GM12878 (cell line): ENCODE measurements at regions not wholly inside any gene's neighbourhood (a gene's known extent, or its start where the extent isn't known, plus 50 kb on each side); places are given as distances from the start of the nearest gene placed in this dataset.

Source experiments
- ATAC-seq: fragments of 200-7000 bp; cut with Tn5 transposase; 3 replicates; pipeline ENCODE4 v1.9.1; 2020; ENCODE audit warnings: mild to moderate bottlenecking, moderate library complexity
- BruUV-seq: library from RNA; stranded (reverse); fragments of 400-500 nt; replicated peaks from 2 replicates; lab custom pipeline; 2021; lab: Mats Ljungman, UMichigan
- CTCF ChIA-PET: fragments of 300-600 bp; sonication (Branson Sonifier 250); formaldehyde crosslinking; extraction: SDS; loops from one replicate; lab custom pipeline; 2021; ENCODE audit warnings: inconsistent platforms; lab: Yijun Ruan, JAX
- POLR2A ChIA-PET: fragments of 350-600 bp; formaldehyde crosslinking; extraction: SDS; loops from one replicate; lab custom pipeline; 2021; ENCODE audit warnings: inconsistent platforms; lab: Charles Lee
- RAD21 ChIA-PET: fragments of 300-600 bp; sonication (Branson Sonifier 250); formaldehyde crosslinking; loops from one replicate; lab custom pipeline; 2023; ENCODE audit warnings: antibody characterized with exemption; ENCODE audit not compliant: unreplicated experiment; lab: Charles Lee
- SMC1A ChIA-PET: fragments of 300-600 bp; sonication (Branson Sonifier 250); formaldehyde crosslinking; loops from one replicate; lab custom pipeline; 2023; ENCODE audit not compliant: unreplicated experiment, uncharacterized antibody; lab: Charles Lee
- DNase-seq: peaks from one replicate; pipeline ENCODE4 v3.0.0-alpha.2; 2011; ENCODE audit warnings: low read depth, low spot score
- FAIRE-seq: peaks from 3 replicates; lab custom pipeline; 2011; peaks lifted over from hg19 to GRCh38; lab: Jason Lieb, UNC
- H2AFZ ChIP-seq: 2 replicates; pipeline ENCODE4 v1.6.0; 2011; ENCODE audit warnings: low read depth, low read length, control low read depth; ENCODE audit not compliant: control insufficient read depth
- H3K27ac ChIP-seq: 2 replicates; pipeline ENCODE4 v1.5.1; 2011; ENCODE audit warnings: control low read depth; ENCODE audit not compliant: control insufficient read depth, insufficient read depth
- H3K27me3 ChIP-seq, 2 experiments: replicated peaks in 1 of 2; 2 replicates each; pipeline versions ENCODE4 v1.6.0 to v1.6.1; 2011; ENCODE audit warnings: low read length in 1 of 2; ENCODE audit not compliant: control insufficient read depth in 2 of 2, insufficient read depth in 2 of 2
- H3K36me3 ChIP-seq, 2 experiments: 2 replicates each; pipeline ENCODE4 v1.5.1; 2011; ENCODE audit warnings: low read length in 1 of 2; ENCODE audit not compliant: control insufficient read depth in 2 of 2, insufficient read depth in 2 of 2
- H3K4me1 ChIP-seq: 2 replicates; pipeline ENCODE4 v1.6.1; 2011; ENCODE audit warnings: mild to moderate bottlenecking, low read length, moderate library complexity, mixed read lengths; ENCODE audit not compliant: control insufficient read depth, insufficient read depth
- H3K4me2 ChIP-seq: 2 replicates; pipeline ENCODE4 v1.6.0; 2011; ENCODE audit warnings: control low read depth; ENCODE audit not compliant: control insufficient read depth, insufficient read depth
- H3K4me3 ChIP-seq: fragments of 200-600 bp; sonication (generic); 2 replicates; pipeline ENCODE4 v1.5.1; 2016
- H3K79me2 ChIP-seq: 2 replicates; pipeline ENCODE4 v1.6.0; 2011; ENCODE audit warnings: low read length; ENCODE audit not compliant: control insufficient read depth, insufficient read depth
- H3K9ac ChIP-seq: 2 replicates; pipeline ENCODE4 v1.8.0; 2011; ENCODE audit warnings: low read length, control low read depth, mixed read lengths; ENCODE audit not compliant: control insufficient read depth, insufficient read depth
- H3K9me3 ChIP-seq: replicated peaks from 3 replicates; pipeline ENCODE4 v1.5.1; 2011; ENCODE audit warnings: mild to moderate bottlenecking, low read length; ENCODE audit not compliant: control insufficient read depth, insufficient read depth
- H4K20me1 ChIP-seq: 2 replicates; pipeline ENCODE4 v1.6.0; 2011; ENCODE audit not compliant: control insufficient read depth, insufficient read depth
- ASH2L ChIP-seq: fragments of 300-600, 200-600 bp; sonication (generic); IDR thresholded peaks from 2 replicates; pipeline ENCODE4 v1.6.1; 2017; ENCODE audit warnings: low read depth, mild to moderate bottlenecking, borderline replicate concordance
- CHD1 ChIP-seq: IDR thresholded peaks from 2 replicates; pipeline ENCODE4 v1.6.1; 2012; ENCODE audit warnings: low read depth, low read length, improper control_type of control experiment
- HCFC1 ChIP-seq: fragments of 150-350 bp; IDR thresholded peaks from 2 replicates; pipeline ENCODE4 v1.6.1; 2014; ENCODE audit warnings: low read length
- HDAC2 ChIP-seq: fragments of 200-600 bp; sonication (generic); IDR thresholded peaks from 2 replicates; pipeline ENCODE4 v1.6.1; 2017
- IRF4 ChIP-seq: IDR thresholded peaks from 2 replicates; pipeline ENCODE4 v1.6.1; 2011; ENCODE audit warnings: low read depth, low read length
- MEF2B ChIP-seq: fragments of 450-650 bp; IDR thresholded peaks from 2 replicates; pipeline ENCODE4 v1.6.1; 2018; ENCODE audit warnings: mild to moderate bottlenecking, moderate library complexity; ENCODE audit not compliant: partially characterized antibody, poor library complexity, severe bottlenecking
- NFYA ChIP-seq: IDR thresholded peaks from 2 replicates; pipeline ENCODE4 v1.6.1; 2011; ENCODE audit warnings: low read depth, mild to moderate bottlenecking, low read length, improper control_type of control experiment, borderline replicate concordance
- PAX5 ChIP-seq: IDR thresholded peaks from 2 replicates; pipeline ENCODE4 v1.6.1; 2011; ENCODE audit warnings: low read depth, low read length, borderline replicate concordance
- PKNOX1 ChIP-seq: fragments of 450-650 bp; IDR thresholded peaks from 2 replicates; pipeline ENCODE4 v1.6.1; 2016; ENCODE audit warnings: mild to moderate bottlenecking
- POLR2A ChIP-seq: IDR thresholded peaks from 2 replicates; pipeline ENCODE4 v1.6.1; 2011; ENCODE audit warnings: low read depth, mild to moderate bottlenecking, low read length
- RAD51 ChIP-seq: fragments of 450-650 bp; IDR thresholded peaks from 2 replicates; pipeline ENCODE4 v1.6.1; 2016; ENCODE audit warnings: moderate library complexity, mild to moderate bottlenecking, inconsistent platforms
- RELA ChIP-seq: fragments of 450-650 bp; IDR thresholded peaks from 2 replicates; pipeline ENCODE4 v1.8.0; 2014; ENCODE audit warnings: borderline replicate concordance; ENCODE audit not compliant: partially characterized antibody
- RUNX3 ChIP-seq: IDR thresholded peaks from 2 replicates; pipeline ENCODE4 v1.6.1; 2012; ENCODE audit warnings: low read length, inconsistent platforms
- STAT1 ChIP-seq: fragments of 450-650 bp; conservative IDR thresholded peaks from 2 replicates; pipeline ENCODE4 v1.6.1; 2014; ENCODE audit warnings: antibody characterized with exemption, mild to moderate bottlenecking
- TAF1 ChIP-seq: IDR thresholded peaks from 2 replicates; pipeline ENCODE4 v1.6.1; 2011; ENCODE audit warnings: mild to moderate bottlenecking, low read depth, low read length, borderline replicate concordance
- WRNIP1 ChIP-seq: IDR thresholded peaks from 2 replicates; pipeline ENCODE4 v1.6.1; 2011; ENCODE audit warnings: low read depth, low read length, improper control_type of control experiment, borderline replicate concordance
- ZBED1 ChIP-seq: IDR thresholded peaks from 2 replicates; pipeline ENCODE4 v1.6.1; 2016; ENCODE audit warnings: borderline replicate concordance
- ZNF217 ChIP-seq: fragments of 450-650 bp; IDR thresholded peaks from 2 replicates; pipeline ENCODE4 v1.6.1; 2017; ENCODE audit warnings: antibody characterized with exemption, mild to moderate bottlenecking
- in situ Hi-C: fragments of 300-500 bp; cut with MboI; formaldehyde crosslinking; loops from 9 replicates; pipeline ENCODE4 v1.14.3; 2018; ENCODE audit warnings: mixed read lengths
- intact Hi-C: fragments of 100-400 bp; cut with micrococcal nuclease; formaldehyde crosslinking; loops from one replicate; pipeline ENCODE4 v1.14.2; 2022; ENCODE audit not compliant: unreplicated experiment
- TF ChIP-seq, protein P1 (sequence below): IDR thresholded peaks from 2 replicates; pipeline ENCODE4 v1.6.1; 2012; ENCODE audit warnings: low read length, inconsistent platforms
- TF ChIP-seq, protein P2 (sequence below): fragments of 450-650 bp; formaldehyde crosslinking; IDR thresholded peaks from 2 replicates; pipeline ENCODE4 v1.5.0; 2022; ENCODE audit warnings: mild to moderate bottlenecking, missing genetic modification characterization

- TF ChIP-seq RELA: no peak
- no peak for TF ChIP-seq HDAC2
Observed at GRCh38 chr10:61278556-61278955, 174.6 kb downstream of the TMEM26 start (continued).

GRCh38 chr10:61272781-61273180 is 180.4 kb downstream of the TMEM26 start:
- SMC1A ChIA-PET: no interaction called here
- Histone ChIP-seq H3K4me1 (no peaks in the 10 kb centered on the region), H3K79me2 (no peaks in the 10 kb centered on the region), H3K9ac (no peak overlapping the region), H2AFZ (no peak overlapping the region), H3K27ac (no peak overlapping the region), H3K27me3 (no peaks in the 10 kb centered on the region), H3K36me3 (no peaks in the 10 kb centered on the region), H3K4me3 (no peak overlapping the region), H4K20me1 (no peaks in the 10 kb centered on the region), H3K4me2 (no peak overlapping the region), H3K9me3 (no peaks in the 10 kb centered on the region)
- in situ Hi-C loops (no loop called here), intact Hi-C loops (no loop called here)
- no TSS peak for BruUV-seq
- FAIRE-seq (no peak), DNase-seq (no peak), ATAC-seq (no peak)
- CTCF ChIA-PET: interaction anchor here (1.2 kb wide), 1 partner anchor 9 kb away, joined by 3 read pairs; no protein-coding TSS in a partner anchor
- POLR2A ChIA-PET: no interaction called here
- RAD21 ChIA-PET: no interaction called here
- TF ChIP-seq WRNIP1 (no peak), ZNF217 (no peak), ASH2L (no peak), IRF4 (no peak), HCFC1 (no peak), PKNOX1 (no peak), POLR2A (no peak), TAF1 (no peak), NFYA (no peak), CHD1 (no peak), ZBED1 (no peak), PAX5 (no peak), RUNX3 (no peak), RAD51 (no peak), MEF2B (no peak), STAT1 (no peak)
- TF ChIP-seq, protein P1, sequence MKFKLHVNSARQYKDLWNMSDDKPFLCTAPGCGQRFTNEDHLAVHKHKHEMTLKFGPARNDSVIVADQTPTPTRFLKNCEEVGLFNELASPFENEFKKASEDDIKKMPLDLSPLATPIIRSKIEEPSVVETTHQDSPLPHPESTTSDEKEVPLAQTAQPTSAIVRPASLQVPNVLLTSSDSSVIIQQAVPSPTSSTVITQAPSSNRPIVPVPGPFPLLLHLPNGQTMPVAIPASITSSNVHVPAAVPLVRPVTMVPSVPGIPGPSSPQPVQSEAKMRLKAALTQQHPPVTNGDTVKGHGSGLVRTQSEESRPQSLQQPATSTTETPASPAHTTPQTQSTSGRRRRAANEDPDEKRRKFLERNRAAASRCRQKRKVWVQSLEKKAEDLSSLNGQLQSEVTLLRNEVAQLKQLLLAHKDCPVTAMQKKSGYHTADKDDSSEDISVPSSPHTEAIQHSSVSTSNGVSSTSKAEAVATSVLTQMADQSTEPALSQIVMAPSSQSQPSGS: no peak
- TF ChIP-seq, protein P2, sequence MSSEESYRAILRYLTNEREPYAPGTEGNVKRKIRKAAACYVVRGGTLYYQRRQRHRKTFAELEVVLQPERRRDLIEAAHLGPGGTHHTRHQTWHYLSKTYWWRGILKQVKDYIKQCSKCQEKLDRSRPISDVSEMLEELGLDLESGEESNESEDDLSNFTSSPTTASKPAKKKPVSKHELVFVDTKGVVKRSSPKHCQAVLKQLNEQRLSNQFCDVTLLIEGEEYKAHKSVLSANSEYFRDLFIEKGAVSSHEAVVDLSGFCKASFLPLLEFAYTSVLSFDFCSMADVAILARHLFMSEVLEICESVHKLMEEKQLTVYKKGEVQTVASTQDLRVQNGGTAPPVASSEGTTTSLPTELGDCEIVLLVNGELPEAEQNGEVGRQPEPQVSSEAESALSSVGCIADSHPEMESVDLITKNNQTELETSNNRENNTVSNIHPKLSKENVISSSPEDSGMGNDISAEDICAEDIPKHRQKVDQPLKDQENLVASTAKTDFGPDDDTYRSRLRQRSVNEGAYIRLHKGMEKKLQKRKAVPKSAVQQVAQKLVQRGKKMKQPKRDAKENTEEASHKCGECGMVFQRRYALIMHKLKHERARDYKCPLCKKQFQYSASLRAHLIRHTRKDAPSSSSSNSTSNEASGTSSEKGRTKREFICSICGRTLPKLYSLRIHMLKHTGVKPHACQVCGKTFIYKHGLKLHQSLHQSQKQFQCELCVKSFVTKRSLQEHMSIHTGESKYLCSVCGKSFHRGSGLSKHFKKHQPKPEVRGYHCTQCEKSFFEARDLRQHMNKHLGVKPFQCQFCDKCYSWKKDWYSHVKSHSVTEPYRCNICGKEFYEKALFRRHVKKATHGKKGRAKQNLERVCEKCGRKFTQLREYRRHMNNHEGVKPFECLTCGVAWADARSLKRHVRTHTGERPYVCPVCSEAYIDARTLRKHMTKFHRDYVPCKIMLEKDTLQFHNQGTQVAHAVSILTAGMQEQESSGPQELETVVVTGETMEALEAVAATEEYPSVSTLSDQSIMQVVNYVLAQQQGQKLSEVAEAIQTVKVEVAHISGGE (CRISPR knock-in tag): no peak
